HL-60 (cell line): ENCODE measurements at regions not wholly inside any gene's neighbourhood (a gene's known extent, or its start where the extent isn't known, plus 50 kb on each side); places are given as distances from the start of the nearest gene placed in this dataset.

ENCODE experiments used
- DNase-seq, 2 experiments: peaks; one replicate each; pipeline ENCODE4 v3.0.0-alpha.2; 2010 to 2020; ENCODE audit warnings: low read depth in 1 of 2, low spot score in 1 of 2
- H3K27ac ChIP-seq: fragments of 250-450 bp; sonication (Bioruptor Pico); replicated peaks from 2 replicates; pipeline ENCODE4 v1.5.1; 2020; ENCODE audit warnings: mild to moderate bottlenecking, moderate library complexity
- H3K27me3 ChIP-seq: fragments of 250-450 bp; sonication (Bioruptor Pico); 2 replicates; pipeline ENCODE4 v1.5.1; 2021; ENCODE audit warnings: mild to moderate bottlenecking, moderate library complexity; ENCODE audit not compliant: insufficient read depth, poor library complexity, severe bottlenecking
- H3K4me3 ChIP-seq: replicated peaks from 2 replicates; pipeline ENCODE4 v1.5.1; 2011; ENCODE audit warnings: mild to moderate bottlenecking, control low read depth, low read length; ENCODE audit not compliant: insufficient read depth
- GABPA ChIP-seq: IDR thresholded peaks from 2 replicates; pipeline ENCODE4 v1.6.1; 2012; ENCODE audit warnings: low read depth
- POLR2AphosphoS5 ChIP-seq: IDR thresholded peaks from 2 replicates; pipeline ENCODE4 v1.6.1; 2012; ENCODE audit warnings: low read depth
- SPI1 ChIP-seq: IDR thresholded peaks from 2 replicates; pipeline ENCODE4 v1.6.1; 2012; ENCODE audit warnings: low read depth, mild to moderate bottlenecking, borderline replicate concordance
- TF ChIP-seq, protein P1 (sequence below): IDR thresholded peaks from one replicate; pipeline ENCODE4 v1.5.1; 2011; ENCODE audit warnings: low read length, control low read depth, inconsistent platforms; ENCODE audit not compliant: insufficient read depth
- TF ChIP-seq, protein P2 (sequence below): IDR thresholded peaks from 2 replicates; pipeline ENCODE4 v1.6.1; 2012; ENCODE audit warnings: low read depth; ENCODE audit not compliant: insufficient replicate concordance

DNA sequence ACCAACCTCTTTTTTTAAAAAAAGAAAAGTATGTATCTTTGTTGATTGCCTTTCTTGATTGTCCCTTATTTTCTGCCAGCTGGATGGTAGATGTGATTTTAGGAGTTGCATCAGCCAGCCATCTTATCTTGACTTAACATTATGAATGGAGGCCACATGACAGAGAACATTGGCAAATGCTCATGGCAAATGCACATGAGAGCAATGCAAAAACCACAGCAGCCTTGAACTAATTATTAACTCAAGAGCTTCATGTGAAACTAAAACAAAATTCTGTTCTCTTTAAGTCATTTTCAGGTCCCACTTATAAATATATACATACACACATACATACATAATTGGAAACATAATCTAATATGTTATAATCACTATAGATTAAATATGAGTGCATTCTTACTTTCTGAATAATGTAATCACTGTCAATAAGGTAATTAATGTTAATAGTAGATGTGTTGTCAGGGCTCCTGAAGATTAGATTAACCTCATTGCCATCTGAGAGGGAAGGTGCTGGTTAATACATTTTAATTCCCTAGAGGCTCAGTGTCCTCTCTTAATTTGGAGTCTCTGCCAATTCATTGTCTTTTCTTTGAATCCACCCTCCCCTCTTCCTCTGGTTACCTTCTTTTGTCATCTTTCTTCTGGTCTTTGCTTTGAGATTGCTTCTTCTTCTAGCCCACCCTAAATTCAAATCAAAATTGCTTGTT lies 962.2 kb downstream of the ADGRL2 start:
- TF ChIP-seq POLR2AphosphoS5 (no peak), GABPA (no peak), SPI1 (no peak)
- TF ChIP-seq, protein P1, sequence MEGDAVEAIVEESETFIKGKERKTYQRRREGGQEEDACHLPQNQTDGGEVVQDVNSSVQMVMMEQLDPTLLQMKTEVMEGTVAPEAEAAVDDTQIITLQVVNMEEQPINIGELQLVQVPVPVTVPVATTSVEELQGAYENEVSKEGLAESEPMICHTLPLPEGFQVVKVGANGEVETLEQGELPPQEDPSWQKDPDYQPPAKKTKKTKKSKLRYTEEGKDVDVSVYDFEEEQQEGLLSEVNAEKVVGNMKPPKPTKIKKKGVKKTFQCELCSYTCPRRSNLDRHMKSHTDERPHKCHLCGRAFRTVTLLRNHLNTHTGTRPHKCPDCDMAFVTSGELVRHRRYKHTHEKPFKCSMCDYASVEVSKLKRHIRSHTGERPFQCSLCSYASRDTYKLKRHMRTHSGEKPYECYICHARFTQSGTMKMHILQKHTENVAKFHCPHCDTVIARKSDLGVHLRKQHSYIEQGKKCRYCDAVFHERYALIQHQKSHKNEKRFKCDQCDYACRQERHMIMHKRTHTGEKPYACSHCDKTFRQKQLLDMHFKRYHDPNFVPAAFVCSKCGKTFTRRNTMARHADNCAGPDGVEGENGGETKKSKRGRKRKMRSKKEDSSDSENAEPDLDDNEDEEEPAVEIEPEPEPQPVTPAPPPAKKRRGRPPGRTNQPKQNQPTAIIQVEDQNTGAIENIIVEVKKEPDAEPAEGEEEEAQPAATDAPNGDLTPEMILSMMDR, result no peak
- TF ChIP-seq, protein P2, sequence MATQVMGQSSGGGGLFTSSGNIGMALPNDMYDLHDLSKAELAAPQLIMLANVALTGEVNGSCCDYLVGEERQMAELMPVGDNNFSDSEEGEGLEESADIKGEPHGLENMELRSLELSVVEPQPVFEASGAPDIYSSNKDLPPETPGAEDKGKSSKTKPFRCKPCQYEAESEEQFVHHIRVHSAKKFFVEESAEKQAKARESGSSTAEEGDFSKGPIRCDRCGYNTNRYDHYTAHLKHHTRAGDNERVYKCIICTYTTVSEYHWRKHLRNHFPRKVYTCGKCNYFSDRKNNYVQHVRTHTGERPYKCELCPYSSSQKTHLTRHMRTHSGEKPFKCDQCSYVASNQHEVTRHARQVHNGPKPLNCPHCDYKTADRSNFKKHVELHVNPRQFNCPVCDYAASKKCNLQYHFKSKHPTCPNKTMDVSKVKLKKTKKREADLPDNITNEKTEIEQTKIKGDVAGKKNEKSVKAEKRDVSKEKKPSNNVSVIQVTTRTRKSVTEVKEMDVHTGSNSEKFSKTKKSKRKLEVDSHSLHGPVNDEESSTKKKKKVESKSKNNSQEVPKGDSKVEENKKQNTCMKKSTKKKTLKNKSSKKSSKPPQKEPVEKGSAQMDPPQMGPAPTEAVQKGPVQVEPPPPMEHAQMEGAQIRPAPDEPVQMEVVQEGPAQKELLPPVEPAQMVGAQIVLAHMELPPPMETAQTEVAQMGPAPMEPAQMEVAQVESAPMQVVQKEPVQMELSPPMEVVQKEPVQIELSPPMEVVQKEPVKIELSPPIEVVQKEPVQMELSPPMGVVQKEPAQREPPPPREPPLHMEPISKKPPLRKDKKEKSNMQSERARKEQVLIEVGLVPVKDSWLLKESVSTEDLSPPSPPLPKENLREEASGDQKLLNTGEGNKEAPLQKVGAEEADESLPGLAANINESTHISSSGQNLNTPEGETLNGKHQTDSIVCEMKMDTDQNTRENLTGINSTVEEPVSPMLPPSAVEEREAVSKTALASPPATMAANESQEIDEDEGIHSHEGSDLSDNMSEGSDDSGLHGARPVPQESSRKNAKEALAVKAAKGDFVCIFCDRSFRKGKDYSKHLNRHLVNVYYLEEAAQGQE, result no peak
- H3K27me3 ChIP-seq, result no peaks in the 10 kb centered on the region
- no peak overlapping the region for H3K27ac ChIP-seq
- H3K4me3 ChIP-seq, result no peak overlapping the region
- no peak for DNase-seq

DNA sequence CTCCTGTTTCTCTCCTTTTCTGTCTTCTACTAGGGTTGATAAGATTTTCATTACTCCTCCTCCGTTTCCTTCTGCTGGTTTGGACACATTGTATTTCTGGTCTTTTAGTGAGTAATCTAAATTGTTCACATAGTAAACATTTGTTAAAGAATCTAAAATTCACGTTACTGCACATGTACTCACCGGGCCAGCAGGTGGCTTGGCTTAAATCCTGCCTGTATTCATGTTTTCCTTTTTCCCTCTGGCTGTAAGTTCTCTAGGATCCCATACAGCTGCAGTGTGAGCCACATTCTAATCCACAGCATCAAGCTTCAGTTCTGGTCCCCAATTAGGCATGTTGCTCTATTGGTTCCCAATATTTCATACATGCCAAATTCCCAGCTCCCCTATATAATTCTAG lies 958.3 kb downstream of the ADGRL2 start:
- no peak overlapping the region for H3K4me3 ChIP-seq
- TF ChIP-seq GABPA, result no peak
- TF ChIP-seq, protein P2, result no peak
- no peak for TF ChIP-seq SPI1
- TF ChIP-seq, protein P1, result no peak
- TF ChIP-seq POLR2AphosphoS5, result no peak
- H3K27me3 ChIP-seq, result no peaks in the 10 kb centered on the region
- H3K27ac ChIP-seq, result no peak overlapping the region
- DNase-seq, result no peak

DNA sequence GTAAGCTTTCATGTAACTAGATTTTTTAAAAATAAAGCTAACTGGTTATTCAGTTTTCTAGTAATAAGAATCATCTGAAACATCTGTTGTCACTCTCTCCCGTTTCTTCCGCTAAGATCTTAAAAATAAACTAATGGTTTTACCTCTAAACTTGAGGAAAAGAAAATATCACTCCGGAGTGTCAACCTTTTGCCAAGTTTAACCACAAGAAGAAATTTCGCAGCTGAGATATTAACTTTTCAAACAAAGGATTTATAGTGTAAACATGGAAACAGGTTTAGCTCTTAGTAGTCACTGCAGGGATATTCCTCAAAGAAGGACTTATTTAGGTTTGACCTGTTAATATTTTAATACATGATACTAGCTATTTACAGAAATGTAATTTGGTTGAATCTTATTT lies 954.9 kb downstream of the ADGRL2 start:
- no peak for DNase-seq
- TF ChIP-seq, protein P2, result no peak
- TF ChIP-seq SPI1 (no peak), POLR2AphosphoS5 (no peak), GABPA (no peak)
- TF ChIP-seq, protein P1, result no peak
- Histone ChIP-seq H3K27ac (no peak overlapping the region), H3K4me3 (no peak overlapping the region), H3K27me3 (no peaks in the 10 kb centered on the region)
